ENCODE measurements at regions not wholly inside any gene's neighbourhood (a gene's known extent, or its start where the extent isn't known, plus 50 kb on each side); places are given as distances from the start of the nearest gene placed in this dataset.
A peak's percentile ranks its signal among the peaks of the same experiment; 100 is the strongest.
"Not testable (repeated sequence)": the region's sequence is repeated elsewhere in the genome, so short reads cannot be mapped to it uniquely, and the experiment has no call there.

DNA sequence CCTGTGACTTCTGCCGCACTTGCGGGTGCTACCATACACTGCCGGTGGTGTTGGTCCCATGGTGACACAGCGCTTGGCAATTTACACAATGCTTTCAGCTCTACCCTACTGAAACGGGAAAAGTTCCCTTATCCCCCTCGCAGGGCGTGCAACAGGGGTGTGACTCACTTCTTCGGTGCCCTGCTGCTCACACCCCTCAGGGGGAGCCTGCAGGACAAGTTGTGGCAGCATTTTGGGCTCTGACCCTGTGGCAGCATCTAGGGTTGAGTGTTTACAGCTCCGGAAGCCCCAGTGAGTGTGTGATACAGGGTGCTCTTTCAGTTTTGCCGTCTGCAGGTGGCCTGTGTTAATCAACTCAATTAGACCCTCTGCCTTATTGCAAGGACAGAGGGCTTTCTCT lies 324.7 kb upstream of the RGMA start:
- no peak for DNase-seq

DNA sequence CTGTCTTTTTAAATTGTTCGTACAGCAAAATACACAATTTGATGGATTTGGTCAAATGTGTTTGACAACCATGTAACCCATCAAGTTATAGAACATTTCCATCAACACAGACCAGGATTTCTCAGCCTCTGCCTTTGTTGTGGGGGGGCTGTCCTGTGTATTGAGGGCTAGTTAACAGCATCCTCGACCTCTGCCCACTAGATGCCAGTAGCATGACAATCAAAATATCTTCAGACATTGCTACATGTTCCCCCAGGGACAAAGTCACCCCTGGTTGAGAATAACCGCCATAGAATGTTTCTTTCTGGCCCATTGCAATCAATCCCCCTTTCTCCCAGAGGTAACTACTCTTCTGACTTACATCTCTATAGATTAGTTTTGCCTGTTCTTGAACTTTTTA lies 310.1 kb upstream of the RGMA start:
- DNase-seq, result no peak

DNA sequence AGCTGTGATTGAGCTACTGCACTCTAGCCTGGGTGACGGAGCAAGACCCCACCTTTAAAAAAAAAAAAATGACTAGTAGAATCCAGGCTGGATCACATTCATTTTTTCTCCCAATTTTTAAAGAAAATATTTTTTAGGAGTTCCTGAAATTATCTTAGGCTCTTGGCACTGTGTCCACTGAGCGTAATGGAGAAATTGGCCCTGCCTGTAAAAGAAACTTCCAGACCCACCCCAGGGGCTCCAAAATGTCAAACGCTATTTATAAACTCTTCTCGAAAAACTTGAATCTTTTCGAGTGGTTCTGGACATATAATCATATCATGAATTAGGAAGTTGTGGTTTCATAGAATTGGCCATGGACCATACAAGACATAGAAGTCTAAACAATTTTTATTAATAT lies 300.2 kb upstream of the RGMA start:
- DNase-seq, result no peak

DNA sequence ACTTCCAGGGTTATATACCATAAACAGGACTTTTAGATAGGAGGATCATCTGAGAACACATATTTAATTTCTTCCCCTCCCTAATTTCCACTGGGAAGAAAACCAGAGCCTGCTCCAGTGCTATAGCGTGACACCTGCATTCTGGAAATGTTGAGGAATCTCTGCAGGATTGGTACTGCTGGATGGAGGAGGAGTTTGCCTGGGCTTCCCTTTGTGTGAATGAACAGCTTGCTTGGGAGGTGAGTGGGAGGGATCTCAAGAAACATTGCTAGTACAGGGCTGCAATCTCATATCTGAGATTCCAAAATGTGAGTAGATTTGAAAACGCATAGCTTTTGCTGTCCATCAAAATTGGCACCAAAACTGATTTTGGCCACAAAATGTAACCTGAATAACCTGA lies 295.9 kb upstream of the RGMA start:
- no peak for DNase-seq

DNA sequence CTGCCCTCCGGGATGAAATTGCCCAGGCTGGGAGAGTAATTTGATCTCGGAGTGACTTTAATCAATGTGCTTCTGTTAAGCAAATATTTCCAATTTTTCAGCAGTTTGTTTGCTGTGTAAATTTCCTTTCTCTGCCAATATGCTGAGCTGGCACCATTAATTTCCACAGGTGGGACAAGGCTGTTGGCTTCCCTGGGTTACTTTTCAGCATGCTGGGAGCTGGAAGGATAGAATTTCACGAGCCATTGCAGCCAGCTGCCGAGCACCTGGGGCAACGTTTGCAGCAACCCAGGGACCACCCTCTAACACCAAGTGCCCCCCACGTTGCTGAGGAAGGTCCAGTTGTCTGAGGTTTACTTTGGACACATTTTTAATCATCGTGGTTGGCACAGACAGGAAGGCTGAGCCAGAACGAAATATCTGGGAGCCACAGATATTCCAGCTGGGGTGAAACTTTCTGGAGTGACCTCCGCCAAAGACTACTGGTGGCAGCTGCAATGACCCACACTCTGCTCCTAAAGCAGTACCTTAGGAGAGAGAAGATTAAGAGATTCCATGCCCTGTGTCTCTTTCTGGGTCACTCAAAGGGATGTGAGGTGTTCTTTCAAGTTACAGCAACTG lies 293.3 kb upstream of the RGMA start:
- DNase-seq, result no peak

DNA sequence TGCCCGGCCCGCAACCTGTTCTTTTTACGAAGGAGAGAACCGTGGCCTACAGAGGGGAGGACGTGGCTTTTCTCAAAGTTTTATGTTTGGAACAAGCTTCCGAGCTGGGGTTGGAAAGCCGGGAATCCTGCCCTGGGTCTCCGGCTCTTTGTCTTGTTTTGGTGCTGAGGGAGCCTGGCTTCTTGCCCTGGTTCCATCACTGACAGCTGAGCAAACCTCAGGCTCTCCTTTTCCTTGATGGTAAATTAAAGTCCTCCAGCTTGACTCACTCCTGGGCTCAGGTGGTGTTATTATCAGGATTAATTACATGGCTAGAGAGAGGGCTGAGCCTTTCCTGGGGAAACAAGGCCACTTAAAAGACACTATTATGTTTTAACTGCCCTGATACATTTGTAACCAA lies 289.5 kb upstream of the RGMA start:
- DNase-seq, result no peak

DNA sequence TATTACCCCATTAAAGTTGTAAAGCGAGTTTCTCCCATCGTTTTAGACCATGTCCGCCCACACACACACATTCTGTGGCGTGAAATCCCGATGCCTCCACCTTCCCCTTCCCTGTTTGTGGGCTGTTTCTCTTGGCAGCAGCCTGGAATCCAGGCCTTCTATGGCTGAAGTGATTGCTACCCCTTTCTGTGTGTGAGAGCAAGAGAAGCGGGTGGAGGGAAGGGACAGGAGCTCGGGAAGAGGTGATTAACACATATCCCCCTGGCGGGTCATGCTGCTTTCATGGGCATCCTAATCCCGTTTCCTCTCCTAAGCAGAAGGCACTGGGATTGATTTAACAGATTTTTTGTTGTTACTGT lies 283.8 kb upstream of the RGMA start:
- no peak for DNase-seq

DNA sequence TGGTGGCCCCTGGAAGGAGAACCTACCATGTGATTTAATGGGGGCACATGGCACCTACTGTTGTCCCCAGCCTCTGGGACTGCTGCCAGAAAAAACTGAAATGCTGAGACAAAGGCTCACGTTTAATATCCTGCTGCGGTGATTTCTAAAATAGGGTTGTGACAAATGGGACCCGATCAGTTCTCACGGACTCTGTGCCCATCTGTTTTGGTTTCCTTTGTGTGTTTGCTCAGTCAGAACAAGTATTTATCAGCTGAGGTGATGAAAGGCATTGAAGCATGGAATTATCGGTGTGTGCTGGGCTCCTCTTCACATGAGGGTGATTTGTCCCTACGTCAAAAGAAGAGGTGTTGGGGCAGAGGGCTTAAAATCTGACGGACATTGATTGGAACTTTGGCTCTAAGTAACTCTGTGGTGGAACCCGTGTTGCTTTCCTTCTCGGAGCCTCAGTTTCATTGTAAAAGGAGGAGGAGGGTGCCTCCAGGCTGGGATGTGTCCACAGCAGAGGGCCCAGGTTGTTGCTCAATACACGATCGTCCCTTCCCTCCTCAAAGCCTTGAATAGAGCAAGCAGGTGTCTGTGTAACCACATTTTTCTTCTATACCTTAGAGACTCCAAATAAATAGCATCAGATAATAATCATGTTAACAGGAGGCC lies 283.3 kb upstream of the RGMA start:
- DNase-seq, result no peak

DNA sequence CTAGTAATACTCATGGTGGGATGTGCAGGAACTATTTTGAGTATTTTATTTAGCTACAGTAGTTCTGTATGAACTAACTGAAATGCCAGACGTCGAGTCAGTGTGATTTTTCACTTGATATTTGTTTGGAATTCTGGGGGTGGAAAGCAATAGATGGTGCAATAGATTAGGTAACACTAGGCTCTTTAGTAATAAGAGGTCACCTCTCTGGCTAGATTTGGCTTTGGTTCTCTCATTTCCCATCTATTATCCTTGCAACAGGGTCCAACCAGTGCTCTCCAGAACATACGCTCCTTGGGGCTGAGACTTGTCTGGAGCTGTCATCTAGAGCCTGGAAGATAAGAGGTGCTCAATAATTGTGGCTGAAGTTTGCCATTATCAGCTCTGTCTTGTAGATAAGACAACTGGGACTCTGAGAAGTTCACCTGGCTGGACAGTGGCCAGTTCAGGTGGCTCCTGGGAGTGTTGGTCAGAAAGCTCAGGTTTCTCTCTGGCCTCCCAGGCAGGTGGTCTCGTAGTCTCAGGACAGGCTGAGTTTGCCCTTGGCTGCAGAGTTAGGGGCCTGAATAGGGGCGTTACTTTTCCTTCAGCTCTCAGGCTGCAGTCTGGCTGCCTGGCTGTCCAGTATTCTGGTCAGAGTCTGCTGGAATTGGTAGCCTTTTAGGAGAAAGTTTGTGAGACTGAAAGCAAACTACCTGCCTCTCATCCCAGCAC lies 277.5 kb upstream of the RGMA start:
- peak; percentile 9 for DNase-seq

DNA sequence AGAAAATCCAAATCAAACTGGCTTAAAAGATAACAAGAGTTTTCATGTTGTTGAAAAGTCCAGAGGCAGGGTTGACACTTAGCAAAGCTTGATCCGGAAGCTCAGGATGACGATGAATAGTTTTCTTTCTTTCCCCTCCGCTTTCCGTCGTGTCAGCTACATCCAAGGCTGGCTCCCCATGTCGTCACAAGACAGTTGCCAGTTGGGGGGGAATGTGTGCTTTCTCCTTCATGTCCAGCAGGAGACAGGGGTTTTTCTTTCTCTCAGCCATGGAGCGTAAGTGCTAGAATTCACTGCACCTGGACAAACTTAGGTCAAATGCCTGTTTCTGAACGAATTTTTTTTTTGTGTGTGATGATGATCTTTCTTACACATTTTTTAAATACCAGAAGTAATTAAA lies 273.8 kb upstream of the RGMA start:
- DNase-seq, result no peak

DNA sequence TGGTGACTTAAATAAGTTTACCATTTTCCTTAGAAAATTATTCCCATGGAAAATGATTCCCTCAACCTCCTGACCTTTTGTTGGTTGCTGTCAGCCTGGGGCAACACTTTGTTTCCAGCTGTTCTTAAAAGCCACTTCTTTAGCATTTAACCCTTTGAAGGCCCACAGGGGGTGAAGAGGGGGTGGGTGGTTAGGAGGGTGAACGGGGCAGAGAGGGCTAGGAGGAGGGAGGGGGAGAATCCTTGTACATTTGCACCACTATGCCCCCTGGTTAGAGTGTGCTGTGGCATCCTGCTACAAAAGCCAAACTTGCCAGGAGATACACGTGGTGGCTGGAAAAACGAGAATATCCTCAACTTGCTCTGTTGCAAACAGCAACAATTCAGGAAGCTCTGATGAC lies 273.2 kb upstream of the RGMA start:
- DNase-seq, result no peak

DNA sequence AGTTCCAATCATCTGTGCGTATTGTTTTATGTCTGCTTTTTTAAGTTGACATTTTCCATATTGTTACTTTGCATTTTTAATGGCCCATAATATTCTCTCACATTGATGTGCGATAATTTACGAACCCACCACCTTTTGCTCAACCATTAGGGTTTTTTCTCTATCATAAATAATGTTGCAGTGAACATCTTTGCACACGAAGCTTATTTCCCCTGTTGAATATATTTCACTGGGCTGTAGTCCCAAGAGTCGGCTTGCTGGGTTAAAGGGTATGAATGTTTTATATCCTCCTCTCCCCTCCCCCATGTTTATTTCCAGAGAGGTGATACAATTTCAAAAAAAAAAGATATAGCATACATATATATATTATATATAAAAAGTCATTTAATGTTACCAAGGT lies 272.7 kb upstream of the RGMA start:
- DNase-seq, result no peak

DNA sequence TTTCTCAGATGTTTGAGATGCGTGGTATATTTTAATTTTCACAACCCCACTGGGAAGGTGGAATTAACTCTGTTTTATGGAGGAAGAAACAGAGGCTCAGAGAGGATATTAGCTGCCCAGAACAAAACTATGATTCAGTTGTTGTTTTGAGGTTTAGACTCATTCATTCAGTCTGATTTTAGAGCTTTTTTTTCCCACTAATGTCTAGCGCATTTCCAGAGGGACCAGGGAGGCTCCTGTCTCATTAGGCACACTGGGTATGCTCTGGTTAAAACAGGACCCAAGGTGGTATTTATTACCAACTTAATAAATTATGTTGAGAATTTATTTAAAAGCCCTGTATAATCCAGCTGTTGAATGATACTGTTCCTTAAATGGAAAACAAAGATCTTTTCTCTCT lies 272.0 kb upstream of the RGMA start:
- peak; percentile 14 for DNase-seq

DNA sequence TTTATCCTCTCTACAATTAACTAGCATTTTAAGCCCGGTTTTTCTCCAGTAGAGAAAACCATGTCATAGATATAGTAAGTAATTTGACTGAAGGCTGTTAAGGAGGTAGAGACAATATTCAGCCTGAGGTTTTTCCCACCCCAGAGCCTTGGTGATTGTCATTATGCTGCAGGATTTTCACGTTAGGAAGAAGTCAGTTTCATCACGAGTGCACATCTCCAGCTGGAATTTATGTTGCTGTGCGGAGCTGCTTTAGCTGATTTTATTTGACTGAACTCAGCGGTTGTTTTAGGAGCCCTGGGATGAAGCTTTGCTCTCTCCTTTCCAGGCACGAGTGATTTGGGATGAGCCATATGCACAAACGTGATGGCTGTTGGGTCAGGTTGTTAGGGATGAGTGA lies 271.3 kb upstream of the RGMA start:
- DNase-seq, result no peak

DNA sequence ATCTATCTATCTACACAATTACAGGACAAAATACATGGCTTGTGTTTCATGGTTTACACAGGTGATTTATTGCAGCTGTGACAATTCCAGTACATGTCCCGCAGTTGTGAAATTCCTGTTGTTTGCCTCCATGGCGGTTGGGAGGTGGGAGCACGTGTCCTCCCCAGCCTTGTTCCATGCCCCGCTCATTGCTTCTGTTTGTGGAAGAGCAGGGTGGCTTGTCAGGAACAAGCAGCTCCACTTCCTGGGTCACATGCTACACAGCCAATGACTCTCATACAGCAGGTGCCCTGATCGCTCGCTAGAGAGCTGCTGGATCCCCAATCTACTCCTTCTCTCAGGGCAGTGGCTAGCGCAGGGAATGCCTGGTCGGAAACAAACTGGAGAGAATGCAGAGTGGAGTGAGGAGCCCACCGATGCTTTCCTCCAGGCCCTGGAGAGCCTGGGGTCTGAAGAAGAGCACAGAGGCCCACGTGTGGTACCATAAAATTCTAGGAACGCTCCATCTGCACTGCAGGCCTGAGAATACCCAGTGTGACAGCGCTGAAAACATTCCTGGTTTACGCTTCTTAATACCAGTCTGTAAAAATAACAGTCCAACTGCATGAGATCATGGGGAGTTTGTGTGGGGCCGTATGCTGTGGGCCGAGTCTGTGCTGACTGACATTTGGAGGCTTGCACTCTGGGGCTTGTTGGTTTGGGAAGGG lies 270.6 kb upstream of the RGMA start:
- DNase-seq, result peak; percentile 87

DNA sequence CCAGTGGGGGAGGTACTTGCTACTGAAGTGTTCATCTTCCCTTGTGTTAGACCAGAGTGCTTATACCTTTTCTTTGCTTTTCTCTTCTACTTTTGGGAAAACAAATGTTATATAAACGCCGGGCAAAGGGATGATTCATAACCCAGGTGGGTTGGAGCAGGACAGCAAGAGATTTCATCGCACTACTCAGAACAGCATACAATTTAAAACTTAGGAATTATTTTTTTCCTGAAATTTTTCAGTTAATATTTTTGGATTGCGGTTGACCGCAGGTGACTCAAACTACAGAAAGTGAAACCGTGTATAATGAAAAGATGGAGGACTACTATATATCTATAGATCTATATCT lies 270.0 kb upstream of the RGMA start:
- no peak for DNase-seq

DNA sequence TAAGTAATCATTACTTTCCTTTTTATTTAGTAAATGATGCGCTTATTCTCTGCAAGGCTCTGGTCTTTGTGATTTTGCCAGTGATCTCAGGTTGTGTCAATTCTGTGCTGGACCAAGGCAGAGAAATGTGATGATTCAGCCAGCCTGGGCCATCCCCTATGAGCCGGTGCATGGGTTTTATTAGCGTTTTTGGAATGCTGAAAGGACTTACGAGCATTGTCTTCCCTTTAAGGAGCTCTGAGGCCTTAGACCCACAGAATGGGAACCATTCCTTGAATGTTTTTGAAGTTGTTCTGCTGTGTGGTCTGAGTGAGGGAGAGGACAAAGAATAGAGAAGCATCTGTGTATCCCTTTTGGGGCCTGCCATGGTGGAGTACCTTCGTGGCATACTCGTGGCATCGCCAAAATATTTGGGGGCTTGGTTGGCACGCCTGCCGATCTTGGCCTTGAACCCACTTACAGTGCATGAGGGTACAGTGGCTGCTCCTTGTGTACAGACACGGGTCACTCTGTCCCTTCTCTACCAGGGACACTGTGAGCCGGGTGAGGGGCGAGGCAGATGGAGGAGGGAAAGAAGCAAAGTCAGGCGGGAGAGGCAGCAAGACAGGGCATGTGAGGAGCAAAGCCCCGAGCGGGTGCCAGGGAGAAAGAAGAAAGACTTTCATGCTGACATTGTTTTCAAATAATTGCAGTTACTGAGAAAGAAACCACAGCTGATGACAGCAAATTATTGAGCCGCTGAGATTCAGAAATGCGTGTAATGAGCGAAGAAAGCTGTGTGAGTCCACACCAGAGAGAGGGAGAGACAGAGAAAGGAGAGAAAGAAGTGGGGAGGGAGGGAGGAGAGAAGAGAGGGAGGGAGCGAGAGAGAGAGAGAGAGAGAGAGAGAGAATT lies 269.4 kb upstream of the RGMA start:
- DNase-seq, result peak; percentile 92

DNA sequence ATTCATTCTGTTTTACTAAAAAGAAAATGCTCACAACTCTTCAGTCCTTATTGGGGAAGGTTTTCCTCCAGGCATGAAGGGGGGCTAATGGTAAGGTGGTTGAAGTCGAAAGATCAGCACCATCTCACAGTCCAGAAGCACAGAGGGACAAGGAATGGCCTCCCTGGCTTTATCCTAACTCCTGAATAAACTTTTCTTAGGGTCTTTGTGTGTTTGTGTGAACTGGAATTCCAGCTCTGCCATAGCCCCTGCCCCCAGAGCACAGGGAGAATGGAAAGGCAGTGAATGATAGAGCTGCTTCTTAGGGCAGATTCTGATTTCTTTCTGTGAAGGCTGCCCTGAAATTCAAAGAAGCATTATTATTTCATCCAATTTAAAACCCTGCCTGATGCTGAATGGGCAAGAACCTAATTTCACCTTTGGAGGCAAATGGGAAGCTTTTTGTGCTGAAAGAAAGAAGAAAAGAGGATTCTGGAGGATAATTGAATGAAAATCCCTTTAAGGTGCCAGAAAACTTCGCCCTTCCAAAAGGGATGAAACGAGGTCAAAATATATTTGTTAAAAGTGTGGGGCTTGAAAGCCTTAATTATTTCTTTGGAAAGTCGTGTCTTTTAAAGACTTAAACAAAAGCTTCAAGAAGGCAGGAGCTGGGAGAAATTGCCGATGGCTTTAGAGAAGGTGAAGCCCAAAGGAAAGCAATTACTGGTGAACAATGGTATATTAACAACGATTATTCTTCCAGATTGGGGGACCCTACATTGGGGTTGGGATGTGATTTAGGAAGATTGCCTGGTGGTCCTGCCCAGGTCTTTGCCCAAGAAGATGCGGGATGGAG lies 259.9 kb upstream of the RGMA start:
- DNase-seq, result no peak

DNA sequence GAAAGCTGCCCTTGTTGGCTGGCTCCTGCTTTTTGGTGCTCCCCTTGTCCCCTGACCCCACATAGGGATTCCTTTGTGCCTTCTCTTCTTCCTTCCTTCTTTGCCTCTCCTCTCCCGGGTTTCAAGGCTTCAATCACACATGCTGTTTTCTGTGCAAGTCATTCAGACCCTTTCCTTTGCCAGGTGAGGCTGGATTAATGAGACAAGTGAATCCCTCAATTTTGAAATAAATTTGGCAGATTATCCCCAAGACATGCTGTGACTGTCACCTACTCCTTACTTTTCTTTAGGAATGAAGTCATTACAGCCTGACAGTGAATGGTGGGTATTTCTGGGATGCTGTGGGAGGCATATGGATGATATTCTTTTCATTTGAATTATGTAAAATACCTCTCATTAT lies 259.0 kb upstream of the RGMA start:
- no peak for DNase-seq

DNA sequence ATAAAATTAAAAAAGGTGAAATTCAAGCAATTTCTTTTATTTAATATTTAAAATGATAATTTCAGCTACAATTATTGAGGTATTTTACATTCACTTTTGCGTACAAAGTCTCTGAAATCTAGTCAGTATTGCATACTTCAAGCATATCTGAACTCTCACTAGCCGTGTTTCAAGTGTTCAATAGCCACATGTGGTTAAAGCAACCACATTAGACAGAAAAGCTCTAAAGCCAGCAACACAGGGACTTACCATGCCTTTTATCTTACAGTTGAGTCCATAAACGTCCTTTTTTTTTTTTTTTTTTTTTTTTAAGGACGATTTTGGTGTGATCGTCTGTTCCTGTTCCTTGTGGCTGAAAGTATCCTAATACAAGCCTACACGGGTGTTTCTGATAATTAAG lies 257.0 kb upstream of the RGMA start:
- DNase-seq, result no peak

DNA sequence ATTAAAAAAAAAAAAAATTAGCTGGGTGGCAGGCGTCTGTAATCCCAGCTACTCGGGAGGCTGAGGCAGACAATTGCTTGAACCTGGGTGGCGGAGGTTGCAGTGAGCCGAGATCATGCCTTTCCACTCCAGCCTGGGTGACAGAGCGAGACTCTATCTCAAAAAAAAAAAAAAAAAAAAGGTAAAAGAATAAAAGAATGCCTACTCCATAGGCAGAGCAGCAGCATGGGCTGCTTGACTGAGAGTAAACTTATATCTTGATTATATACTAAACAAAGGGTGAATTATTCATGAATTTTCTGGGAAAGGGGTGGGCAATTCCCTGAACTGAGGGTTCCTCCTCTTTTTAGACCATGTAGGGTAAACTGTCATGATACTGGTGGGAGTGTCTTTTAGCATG lies 254.4 kb upstream of the RGMA start:
- DNase-seq, result not testable (repeated sequence)

DNA sequence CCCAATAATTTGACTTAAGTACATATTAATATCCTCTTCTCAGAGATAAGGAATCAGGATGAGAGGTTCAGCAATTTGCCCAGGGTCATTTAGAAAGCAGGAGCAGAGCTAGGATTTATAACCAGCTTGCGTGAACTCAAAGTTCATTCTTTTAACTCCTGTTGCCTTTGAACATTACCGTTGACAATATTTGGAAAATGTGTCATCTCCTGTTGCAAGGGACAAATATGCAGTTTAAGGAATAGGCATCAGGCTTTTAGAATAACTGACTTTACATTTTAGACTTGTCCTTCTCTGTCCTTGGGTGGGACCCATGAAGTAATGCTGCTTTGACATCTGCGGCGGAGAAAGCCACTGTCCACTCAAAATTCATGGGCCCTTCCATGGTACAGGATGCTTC lies 252.2 kb upstream of the RGMA start:
- no peak for DNase-seq

Measured in fibroblast of upper back skin (primary cell).